ENCODE measurements at regions not wholly inside any gene's neighbourhood (a gene's known extent, or its start where the extent isn't known, plus 50 kb on each side); places are given as distances from the start of the nearest gene placed in this dataset.

DNA sequence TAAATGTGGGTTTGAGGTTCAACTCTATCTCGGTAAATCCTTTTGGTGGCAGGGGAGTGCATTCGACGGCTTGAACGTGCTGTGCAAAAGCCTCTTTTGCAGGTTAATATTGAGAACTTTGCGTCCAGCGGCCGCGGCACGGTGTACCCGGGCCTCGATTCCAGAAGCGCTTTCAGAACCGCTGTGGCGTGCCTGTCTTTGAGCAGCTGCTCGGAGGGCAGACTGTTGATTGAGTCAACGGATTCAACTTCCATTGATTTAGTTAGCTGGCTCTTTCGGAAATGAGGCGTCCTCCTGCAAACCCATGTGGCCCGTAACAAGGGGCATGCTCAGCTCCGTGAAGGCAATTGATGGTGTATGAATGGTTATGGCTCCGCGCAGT lies 1247.8 kb downstream of the BRD1 start:
- Histone ChIP-seq H4K8ac (ENCODE audit: low read depth in 2 of 2, low read length in 2 of 2) (no peak overlapping the region), H3K27me3 (ENCODE audit: control insufficient read depth, insufficient read depth, low read length) (no peaks in the 10 kb centered on the region; the same call in 1 of the 2 replicates), H3K4me1 (ENCODE audit: control insufficient read depth, insufficient read depth, low read length) (no peaks in the 10 kb centered on the region), H3K18ac (ENCODE audit: low read depth, low read length) (no peak overlapping the region), H2BK20ac (ENCODE audit: low read depth, low read length) (no peak overlapping the region), H3K4me2 (ENCODE audit: low read depth, low read length) (no peak overlapping the region), H2BK5ac (ENCODE audit: low read depth, low read length, poor library complexity, severe bottlenecking) (no peak overlapping the region), H3K4ac (ENCODE audit: low read depth, low read length) (no peak overlapping the region), H2BK15ac (ENCODE audit: low read depth, low read length) (no peak overlapping the region), H4K91ac (ENCODE audit: insufficient read depth, low read depth, low read length) (no peak overlapping the region), H3K14ac (replicated peaks; ENCODE audit: low read depth, low read length) (no peak overlapping the region), H4K5ac (ENCODE audit: low read depth, low read length) (no peak overlapping the region), H2AK9ac (replicated peaks; ENCODE audit: low read depth, low read length, poor library complexity) (no peak overlapping the region), H2AK5ac (ENCODE audit: low read depth, low read length) (no peak overlapping the region), H3K27ac (ENCODE audit: insufficient read depth, low read length) (no peak overlapping the region), H2AFZ (replicated peaks; ENCODE audit: low read length, poor library complexity) (no peak overlapping the region), H3K9me3 (ENCODE audit: control insufficient read depth, insufficient read depth, low read length) (peaks cover 13% of the 10 kb centered on the region), H4K20me1 (ENCODE audit: insufficient read depth, low read length) (no peaks in the 10 kb centered on the region), H3K23ac (ENCODE audit: low read depth, low read length) (no peak overlapping the region), H3K9ac (ENCODE audit: low read depth, low read length) (no peak overlapping the region), H3K79me1 (ENCODE audit: low read depth in 1 of 2, low read length in 2 of 2) (no peaks in the 10 kb centered on the region), H3K56ac (ENCODE audit: extremely low read depth, insufficient read depth, low read length) (no peak overlapping the region), H3K4me3 (ENCODE audit: insufficient read depth, low read depth, low read length) (no peak overlapping the region), H3K36me3 (ENCODE audit: control insufficient read depth, insufficient read depth, low read length) (no peaks in the 10 kb centered on the region), H2BK120ac (ENCODE audit: low read depth, low read length) (no peak overlapping the region), H3K9me1 (ENCODE audit: insufficient read depth, low read length) (no peaks in the 10 kb centered on the region)
- dilution Hi-C loops (cut with HindIII; ENCODE audit: low sequenced_read_pairs, unreplicated experiment) = no loop called here
- intact Hi-C loops (cut with micrococcal nuclease) = no loop called here
- no peak for TF ChIP-seq CHD1 (IDR thresholded peaks at IDR 0.05; ENCODE audit: low read depth, low read length)
- no peak for TF ChIP-seq MAFK (IDR thresholded peaks at IDR 0.05; ENCODE audit: low read depth, low read length)
- TF ChIP-seq, protein P1, sequence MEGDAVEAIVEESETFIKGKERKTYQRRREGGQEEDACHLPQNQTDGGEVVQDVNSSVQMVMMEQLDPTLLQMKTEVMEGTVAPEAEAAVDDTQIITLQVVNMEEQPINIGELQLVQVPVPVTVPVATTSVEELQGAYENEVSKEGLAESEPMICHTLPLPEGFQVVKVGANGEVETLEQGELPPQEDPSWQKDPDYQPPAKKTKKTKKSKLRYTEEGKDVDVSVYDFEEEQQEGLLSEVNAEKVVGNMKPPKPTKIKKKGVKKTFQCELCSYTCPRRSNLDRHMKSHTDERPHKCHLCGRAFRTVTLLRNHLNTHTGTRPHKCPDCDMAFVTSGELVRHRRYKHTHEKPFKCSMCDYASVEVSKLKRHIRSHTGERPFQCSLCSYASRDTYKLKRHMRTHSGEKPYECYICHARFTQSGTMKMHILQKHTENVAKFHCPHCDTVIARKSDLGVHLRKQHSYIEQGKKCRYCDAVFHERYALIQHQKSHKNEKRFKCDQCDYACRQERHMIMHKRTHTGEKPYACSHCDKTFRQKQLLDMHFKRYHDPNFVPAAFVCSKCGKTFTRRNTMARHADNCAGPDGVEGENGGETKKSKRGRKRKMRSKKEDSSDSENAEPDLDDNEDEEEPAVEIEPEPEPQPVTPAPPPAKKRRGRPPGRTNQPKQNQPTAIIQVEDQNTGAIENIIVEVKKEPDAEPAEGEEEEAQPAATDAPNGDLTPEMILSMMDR (conservative IDR thresholded peaks at IDR 0.05; ENCODE audit: low read depth, low read length) = no peak
- TF ChIP-seq BHLHE40 (IDR thresholded peaks at IDR 0.05; ENCODE audit: low read depth, low read length) = no peak
- TF ChIP-seq, protein P2, sequence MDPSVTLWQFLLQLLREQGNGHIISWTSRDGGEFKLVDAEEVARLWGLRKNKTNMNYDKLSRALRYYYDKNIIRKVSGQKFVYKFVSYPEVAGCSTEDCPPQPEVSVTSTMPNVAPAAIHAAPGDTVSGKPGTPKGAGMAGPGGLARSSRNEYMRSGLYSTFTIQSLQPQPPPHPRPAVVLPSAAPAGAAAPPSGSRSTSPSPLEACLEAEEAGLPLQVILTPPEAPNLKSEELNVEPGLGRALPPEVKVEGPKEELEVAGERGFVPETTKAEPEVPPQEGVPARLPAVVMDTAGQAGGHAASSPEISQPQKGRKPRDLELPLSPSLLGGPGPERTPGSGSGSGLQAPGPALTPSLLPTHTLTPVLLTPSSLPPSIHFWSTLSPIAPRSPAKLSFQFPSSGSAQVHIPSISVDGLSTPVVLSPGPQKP (IDR thresholded peaks at IDR 0.05; ENCODE audit: borderline replicate concordance, low read depth, low read length) = no peak
- TF ChIP-seq RFX5 (IDR thresholded peaks at IDR 0.05; ENCODE audit: low read depth, low read length) = no peak
- TF ChIP-seq, protein P3, sequence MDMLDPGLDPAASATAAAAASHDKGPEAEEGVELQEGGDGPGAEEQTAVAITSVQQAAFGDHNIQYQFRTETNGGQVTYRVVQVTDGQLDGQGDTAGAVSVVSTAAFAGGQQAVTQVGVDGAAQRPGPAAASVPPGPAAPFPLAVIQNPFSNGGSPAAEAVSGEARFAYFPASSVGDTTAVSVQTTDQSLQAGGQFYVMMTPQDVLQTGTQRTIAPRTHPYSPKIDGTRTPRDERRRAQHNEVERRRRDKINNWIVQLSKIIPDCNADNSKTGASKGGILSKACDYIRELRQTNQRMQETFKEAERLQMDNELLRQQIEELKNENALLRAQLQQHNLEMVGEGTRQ (IDR thresholded peaks at IDR 0.05; ENCODE audit: low read depth, low read length) = no peak
- no peak for TF ChIP-seq MXI1 (IDR thresholded peaks at IDR 0.05; ENCODE audit: borderline replicate concordance, low read depth, low read length)
- TF ChIP-seq NFE2L2 (IDR thresholded peaks at IDR 0.05; ENCODE audit: low read depth, low read length) = no peak
- TF ChIP-seq MAZ (IDR thresholded peaks at IDR 0.05; ENCODE audit: borderline replicate concordance, low read depth, low read length) = no peak
- in situ Hi-C loops (cut with MboI; ENCODE audit: low sequenced_read_pairs) = no loop called here
- DNase-seq (no peak), ATAC-seq (ENCODE audit: low read depth) (no peak)
- ChIA-PET CTCF (no interaction called here), POLR2A (ENCODE audit: unreplicated experiment) (no interaction called here)
- WGBS, 2 experiments (ENCODE audit: extremely low coverage in 2 of 2, insufficient read length in 1 of 2) = 77% methylated on average over 8 of the region's 22 CpGs; no CpG with 5 or more reads in 1 of the 2 experiments
- no TSS peak for BruUV-seq (replicated peaks)

All from IMR-90 (cell line).